ENCODE measurements at regions not wholly inside any gene's neighbourhood (a gene's known extent, or its start where the extent isn't known, plus 50 kb on each side); places are given as distances from the start of the nearest gene placed in this dataset.

DNA sequence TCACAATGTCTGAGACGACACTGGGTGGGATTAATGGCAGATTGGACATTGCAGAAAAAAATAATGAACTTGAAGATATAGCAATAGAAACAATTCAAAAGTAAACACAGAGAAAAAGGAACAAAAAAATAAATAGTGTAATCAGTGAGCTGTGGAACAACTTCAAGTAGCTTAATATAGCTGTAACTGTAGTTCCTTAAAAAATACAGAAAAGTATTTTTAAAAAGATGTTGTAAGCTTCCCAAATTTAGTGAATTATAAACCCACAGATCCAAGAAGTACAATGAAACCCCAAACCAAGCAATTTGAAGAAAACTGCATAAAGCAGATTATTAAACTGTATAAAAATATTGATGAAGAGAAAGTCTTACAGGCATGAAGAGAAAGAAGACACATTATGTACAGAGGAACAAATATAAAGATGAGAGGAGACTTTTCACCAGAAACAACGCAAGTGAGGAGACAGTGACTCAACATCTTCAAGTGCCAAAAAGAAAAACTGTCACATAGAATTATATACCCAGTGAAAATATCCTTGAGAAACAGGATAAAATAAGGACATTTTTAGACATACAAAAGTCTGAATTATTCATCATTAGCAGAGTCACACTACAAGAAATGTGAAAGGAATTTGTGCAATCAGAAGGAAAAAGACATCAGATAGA is 176.4 kb downstream of the NFKBIZ start:
- H3K9me2 ChIP-seq (replicated peaks; ENCODE audit: insufficient read depth, low read length), result no peaks in the 10 kb centered on the region
- no peaks in the 10 kb centered on the region for H4K20me1 ChIP-seq (ENCODE audit: insufficient read depth, low read length)
- TF ChIP-seq, protein P1, sequence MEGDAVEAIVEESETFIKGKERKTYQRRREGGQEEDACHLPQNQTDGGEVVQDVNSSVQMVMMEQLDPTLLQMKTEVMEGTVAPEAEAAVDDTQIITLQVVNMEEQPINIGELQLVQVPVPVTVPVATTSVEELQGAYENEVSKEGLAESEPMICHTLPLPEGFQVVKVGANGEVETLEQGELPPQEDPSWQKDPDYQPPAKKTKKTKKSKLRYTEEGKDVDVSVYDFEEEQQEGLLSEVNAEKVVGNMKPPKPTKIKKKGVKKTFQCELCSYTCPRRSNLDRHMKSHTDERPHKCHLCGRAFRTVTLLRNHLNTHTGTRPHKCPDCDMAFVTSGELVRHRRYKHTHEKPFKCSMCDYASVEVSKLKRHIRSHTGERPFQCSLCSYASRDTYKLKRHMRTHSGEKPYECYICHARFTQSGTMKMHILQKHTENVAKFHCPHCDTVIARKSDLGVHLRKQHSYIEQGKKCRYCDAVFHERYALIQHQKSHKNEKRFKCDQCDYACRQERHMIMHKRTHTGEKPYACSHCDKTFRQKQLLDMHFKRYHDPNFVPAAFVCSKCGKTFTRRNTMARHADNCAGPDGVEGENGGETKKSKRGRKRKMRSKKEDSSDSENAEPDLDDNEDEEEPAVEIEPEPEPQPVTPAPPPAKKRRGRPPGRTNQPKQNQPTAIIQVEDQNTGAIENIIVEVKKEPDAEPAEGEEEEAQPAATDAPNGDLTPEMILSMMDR (IDR thresholded peaks at IDR 0.05; ENCODE audit: low read length), result no peak
- TF ChIP-seq EZH2phosphoT487 (IDR thresholded peaks at IDR 0.05; ENCODE audit: low read length), result no peak
- TF ChIP-seq EZH2 (optimal IDR thresholded peaks at IDR 0.05; ENCODE audit: low read depth, low read length), result no peak
- H3K9me3 ChIP-seq (replicated peaks; ENCODE audit: insufficient read depth, low read length), result no peaks in the 10 kb centered on the region
- no peak overlapping the region for H3K9ac ChIP-seq (ENCODE audit: low read length)
- H3K4me3 ChIP-seq (ENCODE audit: low read length), result no peak overlapping the region
- no peaks in the 10 kb centered on the region for H3K79me2 ChIP-seq (ENCODE audit: low read length)
- no peak overlapping the region for H2AFZ ChIP-seq (ENCODE audit: low read length)
- H3K4me1 ChIP-seq (ENCODE audit: low read length), result no peaks in the 10 kb centered on the region
- no peak overlapping the region for H3K4me2 ChIP-seq (ENCODE audit: low read depth, low read length)
- H3K36me3 ChIP-seq (replicated peaks; ENCODE audit: insufficient read depth, low read length), result no peaks in the 10 kb centered on the region
- DNase-seq, result no peak
- no peaks in the 10 kb centered on the region for H3K27me3 ChIP-seq (replicated peaks; ENCODE audit: insufficient read depth, low read length)
- no peak overlapping the region for H3K27ac ChIP-seq (ENCODE audit: low read length)
- H3F3A ChIP-seq (ENCODE audit: insufficient read depth, low read length), result no peaks in the 10 kb centered on the region

DNA sequence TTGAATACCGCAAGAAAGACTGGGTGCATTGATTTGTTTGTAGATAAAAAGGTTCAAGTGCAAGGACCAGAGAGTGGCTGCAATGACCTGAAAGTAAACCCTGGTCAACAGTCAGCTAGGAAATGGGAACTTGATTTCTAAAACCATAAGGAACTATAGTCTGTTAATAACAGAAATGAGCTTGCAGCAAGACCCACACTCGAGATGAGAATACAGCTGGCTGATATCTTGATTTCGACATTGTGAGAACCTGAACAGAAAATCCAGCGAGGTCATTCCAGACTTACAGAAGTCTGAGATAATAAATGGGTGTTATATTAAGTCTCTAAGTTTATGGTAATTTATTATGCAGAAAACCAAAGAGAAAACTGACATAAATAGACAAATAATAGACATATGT is 177.3 kb downstream of the NFKBIZ start:
- no peaks in the 10 kb centered on the region for H3K9me2 ChIP-seq (replicated peaks; ENCODE audit: insufficient read depth, low read length)
- no peaks in the 10 kb centered on the region for H3F3A ChIP-seq (ENCODE audit: insufficient read depth, low read length)
- H3K79me2 ChIP-seq (ENCODE audit: low read length), result no peaks in the 10 kb centered on the region
- no peaks in the 10 kb centered on the region for H3K36me3 ChIP-seq (replicated peaks; ENCODE audit: insufficient read depth, low read length)
- no peaks in the 10 kb centered on the region for H3K4me1 ChIP-seq (ENCODE audit: low read length)
- H3K4me2 ChIP-seq (ENCODE audit: low read depth, low read length), result no peak overlapping the region
- no peak for DNase-seq
- TF ChIP-seq EZH2 (optimal IDR thresholded peaks at IDR 0.05; ENCODE audit: low read depth, low read length) (no peak), EZH2phosphoT487 (IDR thresholded peaks at IDR 0.05; ENCODE audit: low read length) (no peak)
- TF ChIP-seq, protein P1 (IDR thresholded peaks at IDR 0.05; ENCODE audit: low read length), result no peak
- no peak overlapping the region for H3K4me3 ChIP-seq (ENCODE audit: low read length)
- no peak overlapping the region for H3K9ac ChIP-seq (ENCODE audit: low read length)
- no peak overlapping the region for H2AFZ ChIP-seq (ENCODE audit: low read length)
- H3K27ac ChIP-seq (ENCODE audit: low read length), result no peak overlapping the region
- H3K9me3 ChIP-seq (replicated peaks; ENCODE audit: insufficient read depth, low read length), result no peaks in the 10 kb centered on the region
- no peaks in the 10 kb centered on the region for H3K27me3 ChIP-seq (replicated peaks; ENCODE audit: insufficient read depth, low read length)
- no peaks in the 10 kb centered on the region for H4K20me1 ChIP-seq (ENCODE audit: insufficient read depth, low read length)

DNA sequence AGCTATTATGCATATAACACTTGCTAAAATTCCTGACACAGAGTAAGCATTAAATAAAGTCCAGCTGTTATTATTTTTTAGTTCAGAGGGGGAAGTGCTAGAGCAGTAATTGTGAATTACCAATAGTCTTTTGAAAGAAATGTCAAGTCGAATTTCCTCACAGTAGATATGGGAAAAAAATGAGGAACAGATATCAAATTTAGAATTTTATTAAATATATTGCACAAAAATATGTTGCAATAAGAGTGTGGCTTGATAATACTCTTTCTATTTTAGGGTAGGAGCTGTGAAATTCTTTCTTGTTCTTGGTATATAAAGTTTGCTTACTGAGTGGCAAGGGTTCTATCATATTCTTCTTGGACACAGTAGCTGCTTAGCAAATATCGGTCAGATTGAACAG is 181.3 kb downstream of the NFKBIZ start:
- TF ChIP-seq EZH2 (optimal IDR thresholded peaks at IDR 0.05; ENCODE audit: low read depth, low read length), result no peak
- no peak for TF ChIP-seq EZH2phosphoT487 (IDR thresholded peaks at IDR 0.05; ENCODE audit: low read length)
- TF ChIP-seq, protein P1 (IDR thresholded peaks at IDR 0.05; ENCODE audit: low read length), result no peak
- H3K27me3 ChIP-seq (replicated peaks; ENCODE audit: insufficient read depth, low read length), result no peaks in the 10 kb centered on the region
- H2AFZ ChIP-seq (ENCODE audit: low read length), result no peak overlapping the region
- no peak overlapping the region for H3K9ac ChIP-seq (ENCODE audit: low read length)
- no peak overlapping the region for H3K4me3 ChIP-seq (ENCODE audit: low read length)
- H3F3A ChIP-seq (ENCODE audit: insufficient read depth, low read length), result no peaks in the 10 kb centered on the region
- no peak overlapping the region for H3K4me2 ChIP-seq (ENCODE audit: low read depth, low read length)
- H3K27ac ChIP-seq (ENCODE audit: low read length), result no peak overlapping the region
- no peaks in the 10 kb centered on the region for H3K9me3 ChIP-seq (replicated peaks; ENCODE audit: insufficient read depth, low read length)
- no peaks in the 10 kb centered on the region for H3K4me1 ChIP-seq (ENCODE audit: low read length)
- no peaks in the 10 kb centered on the region for H3K9me2 ChIP-seq (replicated peaks; ENCODE audit: insufficient read depth, low read length)
- no peak for DNase-seq
- H3K36me3 ChIP-seq (replicated peaks; ENCODE audit: insufficient read depth, low read length), result no peaks in the 10 kb centered on the region
- H4K20me1 ChIP-seq (ENCODE audit: insufficient read depth, low read length), result no peaks in the 10 kb centered on the region
- no peaks in the 10 kb centered on the region for H3K79me2 ChIP-seq (ENCODE audit: low read length)

Data from MM.1S (cell line).